Hindlimb muscle (tissue), 1 donor: ENCODE measurements at regions not wholly inside any gene's neighbourhood (a gene's known extent, or its start where the extent isn't known, plus 50 kb on each side); places are given as distances from the start of the nearest gene placed in this dataset.

ENCODE experiments used
- DNase-seq: peaks from one replicate; pipeline ENCODE4 v3.0.0-alpha.2; 2013

DNA sequence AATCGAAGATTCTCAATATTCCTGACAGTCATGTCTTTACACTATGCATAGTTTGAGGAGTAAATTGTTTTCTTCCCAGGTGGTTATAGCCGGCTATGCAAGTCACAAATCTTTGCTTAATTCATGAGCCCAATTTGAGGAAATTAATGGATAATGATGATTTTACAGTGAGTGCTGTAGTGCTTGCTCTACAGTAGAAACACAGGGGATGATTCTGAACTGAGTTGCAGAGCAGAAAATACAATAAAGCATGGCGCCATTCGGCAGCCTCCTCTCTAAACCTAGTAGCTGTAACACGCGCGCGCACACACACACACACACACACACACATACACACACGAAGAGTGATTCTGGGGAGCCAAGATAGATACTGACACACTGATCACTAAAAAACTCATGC, 181.7 kb upstream of the DPH6 start:
- DNase-seq, result no peak

DNA sequence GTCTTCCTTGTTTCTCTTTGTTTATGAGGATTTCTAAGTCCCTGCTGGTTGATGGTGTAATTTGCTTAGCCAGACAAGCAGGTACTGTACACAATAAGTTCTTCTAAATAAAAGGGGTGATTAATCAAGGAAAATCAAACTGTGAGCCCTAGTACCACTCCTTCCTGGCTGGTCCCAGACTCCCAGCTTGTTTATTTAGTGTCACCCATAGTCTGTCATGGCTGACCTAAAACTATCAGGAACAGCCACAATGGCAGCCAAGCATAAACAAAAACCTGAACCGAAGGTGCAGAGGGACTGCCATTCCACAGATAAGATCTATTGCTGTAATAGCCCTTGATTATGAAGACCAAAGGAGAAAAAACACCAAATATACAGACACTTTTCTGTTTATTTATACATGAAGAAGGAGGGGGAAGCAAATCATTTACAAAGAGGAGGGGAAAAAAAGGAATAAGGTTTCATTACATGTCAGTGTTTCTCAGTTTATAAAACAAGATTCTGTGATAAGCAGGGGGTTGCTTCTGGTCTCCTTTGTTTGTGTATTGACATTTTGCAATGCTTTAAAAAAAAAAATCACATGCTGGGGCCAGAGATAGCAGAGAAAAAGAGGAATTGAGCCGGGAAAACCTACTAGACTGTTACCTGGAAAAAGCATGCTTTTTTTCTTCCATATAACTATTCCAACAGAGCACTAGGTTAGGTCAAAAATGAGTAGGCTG, 182.4 kb upstream of the DPH6 start:
- no peak for DNase-seq

DNA sequence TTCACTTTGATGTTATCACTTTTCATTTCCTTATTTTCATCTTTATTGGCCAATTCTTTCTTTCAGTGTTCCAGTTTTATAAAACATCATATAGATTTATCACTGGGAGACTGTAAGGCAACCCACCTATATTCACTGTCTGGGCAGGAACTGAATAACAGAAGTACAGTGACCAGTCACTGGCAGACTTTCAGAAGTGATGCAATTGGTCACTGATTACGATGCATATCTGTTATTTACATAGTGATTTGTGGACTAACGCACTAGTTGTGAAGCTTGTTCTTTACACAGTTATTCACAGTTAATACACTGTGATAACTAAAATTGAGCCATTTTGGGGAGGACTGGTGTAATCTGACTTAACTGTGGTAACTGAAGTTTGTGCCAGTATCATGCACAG, 190.2 kb upstream of the DPH6 start:
- no peak for DNase-seq

DNA sequence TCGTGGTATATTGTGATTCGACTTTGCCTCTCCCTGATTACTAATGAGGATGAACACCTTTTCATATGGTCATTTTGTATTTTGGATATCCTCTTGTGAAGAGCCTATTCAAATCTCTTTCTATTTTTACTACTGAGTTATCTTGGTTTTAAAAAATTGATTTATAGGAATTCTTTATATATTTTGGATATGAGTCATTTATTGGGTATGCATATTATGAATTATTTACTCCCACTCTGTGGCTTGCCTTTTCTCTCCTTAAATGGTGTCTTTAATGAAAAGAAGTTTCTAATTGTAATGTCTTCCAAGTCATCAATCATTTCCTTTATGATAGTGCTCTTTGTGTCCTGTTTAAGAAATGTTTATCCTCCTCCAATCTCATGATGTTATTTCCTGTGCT, 191.5 kb upstream of the DPH6 start:
- no peak for DNase-seq

DNA sequence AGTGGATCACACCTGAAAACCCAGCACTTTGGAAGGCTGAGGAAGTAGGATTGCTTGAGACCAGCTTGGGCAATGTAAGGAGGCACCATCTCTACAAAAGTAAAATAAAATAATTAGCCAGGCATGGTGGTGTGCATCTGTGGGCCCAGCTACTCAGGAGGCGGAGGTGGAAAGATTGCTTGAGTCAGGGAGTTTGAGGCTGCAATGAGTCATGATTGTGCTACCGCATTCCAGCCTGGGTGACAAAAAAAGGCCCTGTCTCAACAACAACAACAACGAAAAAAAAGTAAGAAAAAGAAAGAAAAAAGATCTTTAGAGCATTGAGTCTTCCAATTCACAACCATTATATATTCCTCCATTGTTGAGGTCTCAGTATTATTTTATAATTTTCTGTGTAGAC, 192.4 kb upstream of the DPH6 start:
- no peak for DNase-seq

DNA sequence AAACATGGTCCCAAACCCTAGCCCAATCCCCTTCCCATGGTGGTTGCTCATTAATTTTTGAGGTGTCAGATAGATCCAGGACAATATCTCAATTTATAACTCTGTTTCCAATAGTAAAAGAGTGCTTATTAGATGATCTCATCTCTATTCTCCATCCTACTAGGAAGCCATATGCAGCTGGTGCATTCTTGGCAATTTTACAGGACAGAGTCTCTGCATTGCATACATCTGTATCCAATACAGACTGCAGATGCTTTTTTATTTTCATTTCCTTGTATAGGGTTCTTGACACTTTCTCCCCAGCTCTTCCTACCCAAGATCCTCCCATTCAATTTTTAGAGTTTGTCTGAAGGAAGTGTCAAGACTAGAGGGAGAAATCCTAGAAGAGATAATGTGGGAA, 194.8 kb upstream of the DPH6 start:
- DNase-seq, result peak; percentile 54

DNA sequence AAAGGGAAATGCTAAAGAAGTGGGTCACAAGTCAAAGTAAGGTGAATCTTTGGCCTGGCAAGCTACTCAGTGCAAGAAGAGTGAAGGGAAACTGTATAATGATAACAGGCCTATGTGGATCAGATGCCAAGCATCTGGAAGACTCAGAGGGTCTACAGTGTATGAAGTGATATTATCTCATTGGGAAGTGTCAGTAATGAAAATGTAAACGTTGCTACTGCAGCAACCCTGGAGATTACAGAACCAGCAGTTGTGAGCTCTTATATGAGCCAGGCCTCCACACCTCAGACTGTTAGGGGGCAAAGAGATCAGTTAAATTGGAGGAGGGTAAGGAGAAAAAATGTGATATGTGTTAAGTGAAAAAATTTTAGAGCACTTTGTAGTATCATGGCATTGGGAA, 195.4 kb upstream of the DPH6 start:
- DNase-seq, result no peak

DNA sequence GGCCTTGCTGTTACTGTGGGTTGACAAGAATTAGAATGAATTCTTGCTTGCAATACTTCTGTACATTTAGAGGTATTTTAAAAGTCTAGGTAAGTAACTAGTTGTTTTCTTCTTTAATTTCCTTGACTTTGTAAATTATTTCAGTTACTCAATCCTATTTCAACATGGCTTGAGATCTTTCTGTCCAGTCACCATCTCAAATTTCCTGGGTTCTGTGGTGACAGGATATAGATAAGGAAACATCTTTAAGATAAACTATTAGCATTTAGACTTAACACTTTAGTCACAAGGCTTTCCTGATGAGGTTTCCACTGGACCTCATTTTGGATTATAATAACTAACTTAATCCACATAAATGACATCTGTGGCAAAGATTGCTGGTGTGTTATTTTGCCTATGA, 195.9 kb upstream of the DPH6 start:
- no peak for DNase-seq

- DNase-seq, result no peak
Observed at GRCh38 chr15:35743321-35743720, 197.4 kb upstream of the DPH6 start.

DNA sequence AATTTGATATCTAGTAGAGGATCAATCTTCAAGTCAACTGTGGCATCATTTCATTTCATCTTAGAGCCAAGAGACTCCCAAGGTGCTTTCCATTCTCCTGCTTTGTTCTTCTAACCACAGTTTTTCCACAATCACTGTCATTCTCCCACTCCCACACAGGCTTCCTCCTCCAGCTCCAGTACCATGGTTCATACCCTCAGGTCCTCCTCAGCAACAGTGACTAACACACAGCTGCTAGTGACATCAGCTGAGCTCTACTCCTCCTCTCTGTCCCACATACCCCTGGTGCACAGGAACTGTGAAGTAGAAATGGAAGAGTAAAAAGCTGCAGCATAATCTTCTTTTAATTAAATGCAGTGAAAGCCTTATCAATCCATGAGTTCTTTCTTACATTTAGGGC, 200.2 kb upstream of the DPH6 start:
- DNase-seq, result no peak

DNA sequence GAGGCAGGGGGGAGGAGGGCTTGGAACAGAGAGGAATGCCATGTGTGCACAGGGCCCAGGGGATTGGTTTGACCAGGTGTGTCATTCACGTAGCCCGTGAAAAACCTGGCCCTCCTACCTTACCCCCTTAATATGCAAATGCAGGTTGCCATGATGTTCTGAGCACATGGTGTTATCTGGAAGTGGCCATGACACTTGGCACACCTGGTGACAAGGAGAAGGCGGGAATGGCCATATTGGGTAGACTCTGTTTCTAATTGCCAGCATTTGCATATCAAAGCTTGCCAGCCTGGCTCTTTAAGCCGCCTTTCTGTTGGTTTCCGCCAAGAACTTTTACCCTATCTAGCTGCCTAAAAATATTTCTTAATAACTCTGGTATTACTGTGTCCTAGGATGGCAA, 202.1 kb upstream of the DPH6 start:
- no peak for DNase-seq

GRCh38 chr15:35750051-35750450, 204.1 kb upstream of the DPH6 start:
- no peak for DNase-seq

DNA sequence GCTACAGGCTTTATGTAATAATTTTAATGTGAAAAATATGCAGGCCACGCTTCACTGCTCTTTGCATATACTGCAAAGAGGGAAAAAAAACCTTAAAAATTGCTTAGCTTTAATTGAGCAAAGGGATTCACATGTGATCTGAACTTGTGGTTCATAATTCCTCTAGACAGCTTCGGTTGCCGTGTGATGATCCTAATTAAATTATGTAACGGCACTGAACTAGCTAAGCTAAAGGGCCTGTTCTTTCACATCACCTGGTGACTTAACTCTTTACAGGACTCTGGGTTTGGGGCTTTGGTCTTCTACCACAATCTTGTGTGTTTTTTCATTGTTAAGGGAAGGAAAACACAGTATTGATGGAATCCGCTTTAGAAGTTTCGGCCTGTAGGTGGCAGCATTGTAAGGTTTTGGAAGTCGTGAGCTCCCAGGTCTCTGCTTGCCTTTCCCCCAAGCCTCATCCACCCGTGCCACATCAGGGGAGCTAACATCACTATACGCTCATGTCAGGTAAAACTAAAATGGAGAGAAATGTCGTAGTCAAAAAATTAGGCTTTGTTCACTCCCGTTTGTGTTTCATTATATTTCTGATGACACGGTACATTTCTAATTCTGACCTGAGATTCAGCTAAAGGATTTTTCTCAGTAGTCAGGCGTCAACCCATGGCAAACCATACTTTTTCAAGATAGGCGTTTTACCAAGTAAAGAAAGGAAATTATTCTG, 205.6 kb upstream of the DPH6 start:
- peak; percentile 77 for DNase-seq

DNA sequence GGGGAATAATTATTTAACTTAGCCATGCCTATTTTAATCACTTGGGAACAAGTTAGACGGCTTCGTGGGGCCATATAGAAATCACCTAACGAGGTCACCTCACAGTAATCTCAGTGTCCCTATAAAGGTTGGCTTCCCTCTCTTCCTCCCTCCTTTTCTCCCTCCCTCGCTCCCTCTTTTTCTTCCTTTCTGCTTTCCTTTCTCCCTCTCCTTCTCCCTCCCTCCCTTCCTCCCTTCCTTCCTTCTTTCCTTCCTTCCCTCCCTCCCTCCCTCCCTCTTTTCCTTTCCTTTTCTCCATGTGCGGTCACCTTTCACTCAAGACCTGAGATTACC, 206.1 kb upstream of the DPH6 start:
- no peak for DNase-seq

DNA sequence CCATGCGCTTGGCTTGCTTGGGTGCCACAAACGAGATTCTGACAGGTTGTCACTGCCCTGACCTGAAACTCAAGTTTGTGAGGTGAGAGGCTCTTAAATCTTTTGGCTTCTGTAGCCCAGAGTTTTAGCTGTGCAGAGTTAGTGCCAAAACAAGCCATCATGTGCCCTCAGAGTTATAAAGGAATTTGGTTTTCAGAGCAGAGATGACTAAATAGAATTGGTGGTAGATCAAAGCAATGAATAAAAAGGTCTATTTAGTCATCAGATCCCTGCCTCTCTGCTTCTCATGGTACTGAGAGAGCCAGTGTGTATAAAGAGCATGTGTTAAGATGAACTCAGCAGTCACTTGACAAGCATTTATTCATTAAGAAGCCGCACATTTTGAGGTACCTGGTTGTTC, 207.5 kb upstream of the DPH6 start:
- no peak for DNase-seq

DNA sequence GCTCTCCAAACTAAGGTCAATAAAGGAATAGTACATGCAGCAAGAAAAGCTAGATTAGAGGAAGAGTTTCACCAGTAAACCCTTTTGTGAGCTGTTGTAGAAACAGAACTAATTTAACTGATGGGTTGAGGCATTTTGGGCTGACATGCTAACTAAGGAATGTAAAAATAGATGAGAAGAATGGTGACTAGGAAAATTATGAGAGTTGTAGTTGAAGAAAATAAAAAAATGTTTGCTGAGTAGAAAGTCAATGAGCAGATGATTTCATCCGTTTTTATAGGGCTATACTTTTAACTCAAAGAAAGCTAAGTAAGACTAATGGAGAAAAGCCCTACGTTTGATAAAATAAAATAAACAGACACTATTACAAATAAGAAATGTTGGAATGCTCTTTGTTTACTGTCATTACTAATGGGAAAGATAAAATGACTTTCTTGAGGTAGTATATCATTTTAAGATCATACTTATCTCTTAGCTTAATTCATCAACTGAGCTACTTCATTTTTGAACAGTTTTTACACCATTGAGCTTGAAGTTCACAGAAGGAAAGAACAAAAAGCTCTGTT, 209.4 kb upstream of the DPH6 start:
- DNase-seq, result no peak

- DNase-seq, result no peak
Observed at GRCh38 chr15:35756623-35757022, 210.7 kb upstream of the DPH6 start.

DNA sequence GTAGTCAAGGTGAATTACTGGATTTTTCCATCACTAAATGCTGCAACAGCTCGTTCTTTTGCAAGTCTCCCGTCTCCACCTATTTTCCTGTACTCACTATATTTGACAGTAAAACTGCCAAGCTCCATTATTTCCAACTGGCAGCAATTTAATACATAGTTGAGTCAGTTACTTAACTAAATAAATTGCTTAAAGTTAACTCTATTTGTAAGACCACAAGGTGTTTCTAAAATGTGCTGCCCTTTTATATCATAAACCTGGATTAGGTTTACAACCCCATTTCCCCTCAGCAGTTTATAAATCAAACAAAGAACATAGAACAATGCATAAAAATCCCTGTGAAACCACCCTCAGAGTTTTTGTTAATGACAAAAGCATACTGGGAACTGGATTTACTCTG, 211.4 kb upstream of the DPH6 start:
- peak; percentile 29 for DNase-seq

DNA sequence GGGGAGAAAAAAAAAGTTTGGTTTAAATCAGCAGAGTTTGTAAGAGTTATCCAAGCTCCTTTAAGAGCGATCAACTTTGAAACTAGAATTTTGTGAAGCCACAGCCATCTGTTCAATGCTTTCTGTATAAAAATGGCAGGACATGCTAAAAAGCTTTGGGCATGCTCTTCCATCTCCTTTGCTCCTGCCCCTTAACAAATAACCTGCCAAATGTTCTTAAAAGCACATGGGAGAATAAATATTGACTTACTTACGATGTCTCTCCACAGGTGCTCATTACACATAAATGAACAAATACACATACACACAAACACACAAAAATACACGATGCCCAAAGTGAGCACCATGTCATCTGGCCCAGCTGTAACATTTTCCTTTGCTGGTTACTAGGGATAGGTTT, 211.8 kb upstream of the DPH6 start:
- DNase-seq, result no peak

GRCh38 chr15:35764661-35765519, 218.9 kb upstream of the DPH6 start:
- DNase-seq, result no peak

GRCh38 chr15:35768949-35769348, 223.0 kb upstream of the DPH6 start:
- no peak for DNase-seq

GRCh38 chr15:35769656-35770055, 223.7 kb upstream of the DPH6 start:
- DNase-seq, result no peak

GRCh38 chr15:35771746-35772442, 225.9 kb upstream of the DPH6 start:
- DNase-seq, result no peak
